OCI-LY7 (cell line): ENCODE measurements at regions not wholly inside any gene's neighbourhood (a gene's known extent, or its start where the extent isn't known, plus 50 kb on each side); places are given as distances from the start of the nearest gene placed in this dataset.

Source experiments
- BruUV-seq: library from RNA; stranded (reverse); fragments of 400-500 nt; replicated peaks from 2 replicates; lab custom pipeline; 2021; lab: Mats Ljungman, UMichigan
- CTCF ChIA-PET: fragments of 300-600 bp; sonication (Branson Sonifier 250); formaldehyde crosslinking; loops from one replicate; lab custom pipeline; 2022; ENCODE audit warnings: antibody characterized with exemption; ENCODE audit not compliant: unreplicated experiment; lab: Charles Lee
- POLR2A ChIA-PET: fragments of 300-600 bp; sonication (Branson Sonifier 250); formaldehyde crosslinking; loops from one replicate; lab custom pipeline; 2022; ENCODE audit warnings: antibody characterized with exemption; lab: Charles Lee
- DNase-seq: peaks from one replicate; pipeline ENCODE4 v3.0.0-alpha.2; 2015; ENCODE audit warnings: low spot score
- H2AFZ ChIP-seq: fragments of 200-600 bp; sonication (generic), shearing (Covaris generic); 2 replicates; pipeline ENCODE4 v1.6.1; 2014; ENCODE audit warnings: mild to moderate bottlenecking, antibody characterized with exemption, low read length, moderate library complexity
- H3K27ac ChIP-seq: fragments of 200-600 bp; sonication (generic); 2 replicates; pipeline ENCODE4 v1.5.1; 2014; ENCODE audit warnings: mixed run types, low read depth, mild to moderate bottlenecking, moderate library complexity, low read length, inconsistent platforms; ENCODE audit not compliant: poor library complexity, severe bottlenecking
- H3K36me3 ChIP-seq: fragments of 200-600 bp; sonication (generic); 2 replicates; pipeline ENCODE4 v1.6.1; 2014; ENCODE audit warnings: mild to moderate bottlenecking, antibody characterized with exemption, low read length, moderate library complexity, mixed read lengths; ENCODE audit not compliant: insufficient read depth
- H3K4me1 ChIP-seq: fragments of 200-600 bp; sonication (generic); 2 replicates; pipeline ENCODE4 v1.5.1; 2014; ENCODE audit warnings: mild to moderate bottlenecking, low read length; ENCODE audit not compliant: insufficient read depth, poor library complexity, severe bottlenecking
- H3K4me2 ChIP-seq: fragments of 200-600 bp; sonication (generic); 2 replicates; pipeline ENCODE4 v1.6.1; 2014; ENCODE audit warnings: mild to moderate bottlenecking, low read length
- H3K4me3 ChIP-seq: fragments of 200-600 bp; sonication (generic); 2 replicates; pipeline ENCODE4 v1.5.1; 2014; ENCODE audit warnings: mild to moderate bottlenecking, low read depth, low read length; ENCODE audit not compliant: poor library complexity, severe bottlenecking
- H3K79me2 ChIP-seq: fragments of 200-600 bp; sonication (generic); 2 replicates; pipeline ENCODE4 v1.6.1; 2016; ENCODE audit warnings: low read depth, mild to moderate bottlenecking, low read length, moderate library complexity, mixed read lengths; ENCODE audit not compliant: insufficient read depth
- H3K9me2 ChIP-seq: fragments of 200-600 bp; sonication (generic); 2 replicates; pipeline ENCODE4 v1.6.1; 2016; ENCODE audit warnings: mild to moderate bottlenecking, low read length, mixed read lengths; ENCODE audit not compliant: insufficient read depth
- H3K9me3 ChIP-seq: fragments of 200-600 bp; sonication (generic); 2 replicates; pipeline ENCODE4 v1.6.1; 2014; ENCODE audit warnings: mild to moderate bottlenecking, mixed run types, low read length, mixed read lengths
- H4K20me1 ChIP-seq: fragments of 200-600 bp; sonication (generic); 2 replicates; pipeline ENCODE4 v1.6.1; 2014; ENCODE audit warnings: mild to moderate bottlenecking, antibody characterized with exemption, low read length, moderate library complexity, mixed read lengths; ENCODE audit not compliant: insufficient read depth
- EZH2phosphoT487 ChIP-seq: fragments of 200-600 bp; sonication (generic); IDR thresholded peaks from 2 replicates; pipeline ENCODE4 v1.6.1; 2018; ENCODE audit warnings: low read depth, borderline replicate concordance, mild to moderate bottlenecking, mixed run types, antibody characterized with exemption, low read length, moderate library complexity, mixed read lengths
- intact Hi-C: fragments of 100-400 bp; cut with micrococcal nuclease; formaldehyde crosslinking; loops from one replicate; pipeline ENCODE4 v1.10.0; 2022; ENCODE audit not compliant: unreplicated experiment
- TF ChIP-seq, protein P1 (sequence below): fragments of 200-600 bp; sonication (generic); conservative IDR thresholded peaks from 2 replicates; pipeline ENCODE4 v1.5.1; 2014; ENCODE audit warnings: mild to moderate bottlenecking, antibody characterized with exemption, low read length, moderate library complexity, mixed read lengths

DNA sequence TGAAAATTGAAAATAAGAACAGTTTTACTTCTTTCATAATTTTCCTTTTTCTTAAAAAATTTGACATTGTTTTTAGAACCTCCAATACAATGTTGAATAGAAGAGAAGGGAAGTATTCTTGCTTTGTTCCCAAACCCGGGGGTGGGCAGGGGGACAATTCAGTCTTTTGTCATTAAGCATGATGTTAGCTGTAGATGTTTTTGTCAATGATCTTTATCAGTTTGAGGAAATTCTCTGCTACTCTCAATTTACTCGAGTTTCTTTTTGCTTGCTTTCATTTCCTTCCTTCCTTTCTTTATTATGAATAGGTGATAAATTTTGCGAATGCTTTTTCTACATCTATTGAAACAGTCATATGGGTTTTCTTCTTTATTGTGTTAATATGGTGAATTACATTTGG lies 183.2 kb upstream of the FRMD6 start:
- CTCF ChIA-PET, result no interaction called here
- H3K4me1 ChIP-seq, result no peaks in the 10 kb centered on the region
- no peak for DNase-seq
- no peak overlapping the region for H3K4me3 ChIP-seq
- intact Hi-C loops, result no loop called here
- H3K4me2 ChIP-seq, result no peak overlapping the region
- POLR2A ChIA-PET, result no interaction called here
- H3K27ac ChIP-seq, result no peak overlapping the region
- no peaks in the 10 kb centered on the region for H3K79me2 ChIP-seq
- no peaks in the 10 kb centered on the region for H4K20me1 ChIP-seq
- H2AFZ ChIP-seq, result no peak overlapping the region
- no peaks in the 10 kb centered on the region for H3K9me3 ChIP-seq
- no peaks in the 10 kb centered on the region for H3K9me2 ChIP-seq
- BruUV-seq, result no TSS peak
- no peaks in the 10 kb centered on the region for H3K36me3 ChIP-seq
- no peak for TF ChIP-seq EZH2phosphoT487
- TF ChIP-seq, protein P1, sequence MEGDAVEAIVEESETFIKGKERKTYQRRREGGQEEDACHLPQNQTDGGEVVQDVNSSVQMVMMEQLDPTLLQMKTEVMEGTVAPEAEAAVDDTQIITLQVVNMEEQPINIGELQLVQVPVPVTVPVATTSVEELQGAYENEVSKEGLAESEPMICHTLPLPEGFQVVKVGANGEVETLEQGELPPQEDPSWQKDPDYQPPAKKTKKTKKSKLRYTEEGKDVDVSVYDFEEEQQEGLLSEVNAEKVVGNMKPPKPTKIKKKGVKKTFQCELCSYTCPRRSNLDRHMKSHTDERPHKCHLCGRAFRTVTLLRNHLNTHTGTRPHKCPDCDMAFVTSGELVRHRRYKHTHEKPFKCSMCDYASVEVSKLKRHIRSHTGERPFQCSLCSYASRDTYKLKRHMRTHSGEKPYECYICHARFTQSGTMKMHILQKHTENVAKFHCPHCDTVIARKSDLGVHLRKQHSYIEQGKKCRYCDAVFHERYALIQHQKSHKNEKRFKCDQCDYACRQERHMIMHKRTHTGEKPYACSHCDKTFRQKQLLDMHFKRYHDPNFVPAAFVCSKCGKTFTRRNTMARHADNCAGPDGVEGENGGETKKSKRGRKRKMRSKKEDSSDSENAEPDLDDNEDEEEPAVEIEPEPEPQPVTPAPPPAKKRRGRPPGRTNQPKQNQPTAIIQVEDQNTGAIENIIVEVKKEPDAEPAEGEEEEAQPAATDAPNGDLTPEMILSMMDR, result no peak

DNA sequence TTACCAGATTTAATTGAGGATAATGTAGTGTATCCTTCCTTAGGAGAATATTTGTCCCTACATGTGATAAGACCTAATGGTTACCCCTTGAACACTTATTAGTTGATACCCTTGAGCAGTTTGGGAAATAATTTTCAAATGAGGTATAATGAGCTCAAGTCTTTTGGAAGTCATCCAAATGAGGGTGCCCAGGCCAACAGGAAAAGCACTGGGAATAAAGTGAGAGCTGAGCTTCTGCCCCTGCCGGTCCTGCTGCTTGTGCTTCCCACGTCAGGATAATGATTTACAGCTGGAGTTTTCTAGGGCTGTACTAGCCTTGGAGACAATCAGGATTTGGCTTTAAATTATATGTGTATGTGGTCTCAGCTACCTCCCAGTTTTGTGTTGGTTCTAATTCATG lies 178.8 kb upstream of the FRMD6 start:
- ChIA-PET CTCF (no interaction called here), POLR2A (interaction anchor here (0.7 kb wide), 1 partner anchor 185 kb away, joined by 3 read pairs; no protein-coding TSS in a partner anchor)
- H3K36me3 ChIP-seq, result no peaks in the 10 kb centered on the region
- no peak for DNase-seq
- H3K27ac ChIP-seq, result no peak overlapping the region
- no peak overlapping the region for H3K4me2 ChIP-seq
- no peaks in the 10 kb centered on the region for H3K9me3 ChIP-seq
- no peak overlapping the region for H2AFZ ChIP-seq
- H3K79me2 ChIP-seq, result no peaks in the 10 kb centered on the region
- H4K20me1 ChIP-seq, result no peaks in the 10 kb centered on the region
- no peaks in the 10 kb centered on the region for H3K4me1 ChIP-seq
- BruUV-seq, result no TSS peak
- intact Hi-C loops, result no loop called here
- TF ChIP-seq, protein P1, result no peak
- TF ChIP-seq EZH2phosphoT487, result no peak
- no peaks in the 10 kb centered on the region for H3K9me2 ChIP-seq
- no peak overlapping the region for H3K4me3 ChIP-seq

DNA sequence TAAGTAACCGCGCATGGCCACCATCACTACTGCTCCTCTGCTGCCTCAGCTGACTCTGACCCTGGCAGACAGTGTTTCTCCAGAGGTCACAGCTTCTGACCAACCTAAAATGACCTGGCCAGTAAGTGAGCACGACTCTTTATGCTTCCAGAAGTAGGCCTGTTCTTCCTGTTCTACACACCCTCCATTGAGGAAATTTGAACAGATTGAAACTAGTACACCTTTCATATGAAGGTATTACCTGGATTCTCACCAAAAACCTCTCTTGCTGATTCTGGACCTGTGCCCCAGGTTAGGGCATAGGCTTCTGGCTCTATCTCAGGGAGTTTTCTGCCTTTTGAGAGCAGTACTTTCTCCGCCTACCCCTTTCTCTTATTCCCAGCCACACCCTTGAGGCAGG lies 178.4 kb upstream of the FRMD6 start:
- no peak for DNase-seq
- TF ChIP-seq EZH2phosphoT487, result no peak
- TF ChIP-seq, protein P1, result no peak
- Histone ChIP-seq H4K20me1 (no peaks in the 10 kb centered on the region), H3K4me1 (no peaks in the 10 kb centered on the region), H3K9me3 (no peaks in the 10 kb centered on the region), H3K4me3 (no peak overlapping the region), H3K4me2 (no peak overlapping the region), H3K9me2 (no peaks in the 10 kb centered on the region), H3K79me2 (no peaks in the 10 kb centered on the region), H3K27ac (no peak overlapping the region), H3K36me3 (no peaks in the 10 kb centered on the region), H2AFZ (no peak overlapping the region)
- CTCF ChIA-PET, result no interaction called here
- POLR2A ChIA-PET, result interaction anchor here (0.7 kb wide), 1 partner anchor 185 kb away, joined by 3 read pairs; no protein-coding TSS in a partner anchor
- intact Hi-C loops, result no loop called here
- no TSS peak for BruUV-seq
